IMR-90 (cell line): ENCODE measurements at regions not wholly inside any gene's neighbourhood (a gene's known extent, or its start where the extent isn't known, plus 50 kb on each side); places are given as distances from the start of the nearest gene placed in this dataset.

Source experiments
- ATAC-seq: fragments of 200-7000 bp; cut with Tn5 transposase; 2 replicates; pipeline ENCODE4 v1.9.1; 2020; ENCODE audit warnings: low read depth, mild to moderate bottlenecking, moderate library complexity
- BruUV-seq: library from RNA; stranded (reverse); fragments of 400-500 nt; replicated peaks from 2 replicates; lab custom pipeline; 2021; lab: Mats Ljungman, UMichigan
- CTCF ChIA-PET: fragments of 300-600 bp; formaldehyde crosslinking; extraction: SDS; loops from one replicate; lab custom pipeline; 2021; ENCODE audit warnings: antibody characterized with exemption; lab: Yijun Ruan, JAX
- POLR2A ChIA-PET: fragments of 300-600 bp; sonication (Branson Sonifier 250); formaldehyde crosslinking; loops from one replicate; lab custom pipeline; 2022; ENCODE audit warnings: antibody characterized with exemption; ENCODE audit not compliant: unreplicated experiment; lab: Charles Lee
- DNase-seq: peaks from one replicate; pipeline ENCODE4 v3.0.0; 2013
- H2AFZ ChIP-seq: replicated peaks from 2 replicates; pipeline ENCODE3; 2013; ENCODE audit warnings: low read length, mild to moderate bottlenecking; ENCODE audit not compliant: poor library complexity
- H2AK5ac ChIP-seq: 2 replicates; pipeline ENCODE4 v1.6.1; 2013; ENCODE audit warnings: low read depth, low read length, inconsistent platforms
- H2AK9ac ChIP-seq: replicated peaks from 2 replicates; pipeline ENCODE3; 2013; ENCODE audit warnings: mild to moderate bottlenecking, low read depth, low read length, moderate library complexity; ENCODE audit not compliant: poor library complexity
- H2BK120ac ChIP-seq: 2 replicates; pipeline ENCODE4 v1.6.1; 2013; ENCODE audit warnings: low read depth, low read length, inconsistent platforms
- H2BK15ac ChIP-seq: 3 replicates; pipeline ENCODE4 v1.6.1; 2013; ENCODE audit warnings: low read depth, low read length, inconsistent platforms
- H2BK20ac ChIP-seq: 2 replicates; pipeline ENCODE4 v1.6.1; 2013; ENCODE audit warnings: low read depth, mild to moderate bottlenecking, inconsistent platforms, low read length, moderate library complexity
- H2BK5ac ChIP-seq: 2 replicates; pipeline ENCODE4 v1.6.1; 2013; ENCODE audit warnings: mild to moderate bottlenecking, low read depth, low read length, inconsistent platforms; ENCODE audit not compliant: poor library complexity, severe bottlenecking
- H3K14ac ChIP-seq: replicated peaks from 2 replicates; pipeline ENCODE4 v1.6.1; 2013; ENCODE audit warnings: low read depth, low read length, inconsistent platforms
- H3K18ac ChIP-seq: 2 replicates; pipeline ENCODE4 v1.6.1; 2013; ENCODE audit warnings: low read depth, low read length, control low read depth
- H3K23ac ChIP-seq: 2 replicates; pipeline ENCODE4 v1.6.1; 2013; ENCODE audit warnings: low read depth, low read length, inconsistent platforms
- H3K27ac ChIP-seq: 2 replicates; pipeline ENCODE4 v1.5.1; 2013; ENCODE audit warnings: mild to moderate bottlenecking, control low read depth, low read length; ENCODE audit not compliant: insufficient read depth
- H3K27me3 ChIP-seq: 2 replicates; pipeline ENCODE4 v1.6.1; 2013; ENCODE audit warnings: low read length; ENCODE audit not compliant: control insufficient read depth, insufficient read depth
- H3K36me3 ChIP-seq: 2 replicates; pipeline ENCODE4 v1.6.1; 2013; ENCODE audit warnings: low read length, mixed read lengths; ENCODE audit not compliant: control insufficient read depth, insufficient read depth
- H3K4ac ChIP-seq: 2 replicates; pipeline ENCODE4 v1.6.1; 2013; ENCODE audit warnings: low read depth, low read length, inconsistent platforms
- H3K4me1 ChIP-seq: 2 replicates; pipeline ENCODE4 v1.6.1; 2013; ENCODE audit warnings: low read length, mixed read lengths; ENCODE audit not compliant: control insufficient read depth, insufficient read depth
- H3K4me2 ChIP-seq: 2 replicates; pipeline ENCODE4 v1.6.1; 2013; ENCODE audit warnings: low read depth, mild to moderate bottlenecking, control low read depth, low read length, moderate library complexity
- H3K4me3 ChIP-seq: 2 replicates; pipeline ENCODE4 v1.5.1; 2013; ENCODE audit warnings: low read depth, mild to moderate bottlenecking, control low read depth, low read length, moderate library complexity; ENCODE audit not compliant: insufficient read depth
- H3K56ac ChIP-seq: 2 replicates; pipeline ENCODE4 v1.6.1; 2013; ENCODE audit warnings: low read length, inconsistent platforms; ENCODE audit not compliant: insufficient read depth; ENCODE audit errors: extremely low read depth
- H3K79me1 ChIP-seq, 2 experiments: 2 replicates each; pipeline ENCODE4 v1.6.1; 2013; ENCODE audit warnings: low read length in 2 of 2, inconsistent platforms in 1 of 2, low read depth in 1 of 2
- H3K9ac ChIP-seq: 2 replicates; pipeline ENCODE4 v1.6.1; 2013; ENCODE audit warnings: low read depth, low read length, control low read depth
- H3K9me1 ChIP-seq: 2 replicates; pipeline ENCODE4 v1.6.1; 2013; ENCODE audit warnings: low read length, inconsistent platforms; ENCODE audit not compliant: insufficient read depth
- H3K9me3 ChIP-seq: 2 replicates; pipeline ENCODE4 v1.6.1; 2013; ENCODE audit warnings: low read length; ENCODE audit not compliant: control insufficient read depth, insufficient read depth
- H4K20me1 ChIP-seq: 2 replicates; pipeline ENCODE4 v1.6.1; 2013; ENCODE audit warnings: low read length, inconsistent platforms; ENCODE audit not compliant: insufficient read depth
- H4K5ac ChIP-seq: 2 replicates; pipeline ENCODE4 v1.6.1; 2013; ENCODE audit warnings: mild to moderate bottlenecking, low read depth, low read length, control low read depth
- H4K8ac ChIP-seq, 2 experiments: 2 replicates each; pipeline ENCODE4 v1.6.1; 2013; ENCODE audit warnings: low read depth in 2 of 2, low read length in 2 of 2, control low read depth in 1 of 2, inconsistent platforms in 1 of 2
- H4K91ac ChIP-seq: 2 replicates; pipeline ENCODE4 v1.6.1; 2013; ENCODE audit warnings: low read depth, low read length, inconsistent platforms; ENCODE audit not compliant: insufficient read depth
- CEBPB ChIP-seq: IDR thresholded peaks from 2 replicates; pipeline ENCODE4 v1.6.1; 2012; ENCODE audit warnings: low read depth, low read length, improper control_type of control experiment
- CHD1 ChIP-seq: IDR thresholded peaks from 2 replicates; pipeline ENCODE4 v1.6.1; 2012; ENCODE audit warnings: low read depth, low read length, improper control_type of control experiment
- CTCF ChIP-seq: conservative IDR thresholded peaks from 2 replicates; pipeline ENCODE4 v1.5.1; 2012; ENCODE audit warnings: mild to moderate bottlenecking, low read depth, low read length, improper control_type of control experiment
- FOS ChIP-seq: fragments of 150-350 bp; IDR thresholded peaks from 2 replicates; pipeline ENCODE4 v1.6.1; 2016; ENCODE audit warnings: low read depth, low read length
- MXI1 ChIP-seq: IDR thresholded peaks from 2 replicates; pipeline ENCODE4 v1.6.1; 2012; ENCODE audit warnings: low read depth, mild to moderate bottlenecking, low read length, moderate library complexity, borderline replicate concordance
- POLR2A ChIP-seq: IDR thresholded peaks from 2 replicates; pipeline ENCODE4 v1.6.1; 2012; ENCODE audit warnings: mild to moderate bottlenecking, low read depth, low read length
- RAD21 ChIP-seq: IDR thresholded peaks from 2 replicates; pipeline ENCODE4 v1.6.1; 2012; ENCODE audit warnings: low read length, improper control_type of control experiment
- WGBS, 2 experiments: methylation state at CpG; one replicate each; pipeline versions ENCODE4 v1.1.5 to v1.1.7; 2013; ENCODE audit warnings: missing lambda C conversion rate in 2 of 2; ENCODE audit not compliant: insufficient read length in 1 of 2; ENCODE audit errors: extremely low coverage in 2 of 2; 5-methylcytosine and 5-hydroxymethylcytosine counted together
- dilution Hi-C: fragments of 300-500 bp; cut with HindIII; formaldehyde crosslinking; loops from one replicate; pipeline ENCODE4 v1.14.3; 2018; ENCODE audit warnings: low sequenced_read_pairs; ENCODE audit not compliant: unreplicated experiment
- in situ Hi-C: fragments of 300-500 bp; cut with MboI; formaldehyde crosslinking; loops from 3 replicates; pipeline ENCODE4 v1.14.3; 2019; ENCODE audit warnings: low sequenced_read_pairs, inconsistent platforms, mixed read lengths
- intact Hi-C: fragments of 100-400 bp; cut with micrococcal nuclease; formaldehyde crosslinking; loops from 2 replicates; pipeline ENCODE4 v1.10.0; 2022

- dilution Hi-C loops, result no loop called here
- H2BK120ac ChIP-seq, result no peak overlapping the region
- H3K4me1 ChIP-seq, result no peaks in the 10 kb centered on the region
- no peak overlapping the region for H2BK15ac ChIP-seq
- no peak overlapping the region for H4K8ac ChIP-seq
- H3K36me3 ChIP-seq, result no peaks in the 10 kb centered on the region
- no peak overlapping the region for H3K4ac ChIP-seq
- no peak overlapping the region for H3K56ac ChIP-seq
- H3K14ac ChIP-seq, result no peak overlapping the region
- no peak overlapping the region for H3K4me3 ChIP-seq
- in situ Hi-C loops, result no loop called here
- H3K9me1 ChIP-seq, result no peaks in the 10 kb centered on the region
- intact Hi-C loops, result no loop called here
- no peaks in the 10 kb centered on the region for H3K79me1 ChIP-seq
- H3K9me3 ChIP-seq, result no peaks in the 10 kb centered on the region
- no peak overlapping the region for H2AK9ac ChIP-seq
- WGBS, 2 experiments, result 83% methylated on average over 4 of the region's 6 CpGs; no CpG with 5 or more reads in 1 of the 2 experiments
- H2BK20ac ChIP-seq, result no peak overlapping the region
- no peak overlapping the region for H3K23ac ChIP-seq
- no peak for TF ChIP-seq CTCF
- TF ChIP-seq MXI1, result no peak
- no peak for TF ChIP-seq CEBPB
- TF ChIP-seq RAD21, result no peak
- no peak for TF ChIP-seq CHD1
- no peak for TF ChIP-seq POLR2A
- no peak for TF ChIP-seq FOS
- H4K20me1 ChIP-seq, result no peaks in the 10 kb centered on the region
- H2AK5ac ChIP-seq, result no peak overlapping the region
- CTCF ChIA-PET, result interaction anchor here (0.9 kb wide), 1 partner anchor 143 kb away, joined by 3 read pairs; no protein-coding TSS in a partner anchor
- no peak for ATAC-seq
- H3K27me3 ChIP-seq, result no peaks in the 10 kb centered on the region; the same call in 1 of the 2 replicates
- H3K27ac ChIP-seq, result no peak overlapping the region
- BruUV-seq, result no TSS peak
- DNase-seq, result no peak
- no peak overlapping the region for H2BK5ac ChIP-seq
- H3K9ac ChIP-seq, result no peak overlapping the region
- H4K5ac ChIP-seq, result no peak overlapping the region
- H4K91ac ChIP-seq, result no peak overlapping the region
- H2AFZ ChIP-seq, result no peak overlapping the region
- POLR2A ChIA-PET, result no interaction called here
- no peak overlapping the region for H3K18ac ChIP-seq
- no peak overlapping the region for H3K4me2 ChIP-seq
Measured at GRCh38 chr4:20050768-20051167, 200.9 kb upstream of the SLIT2 start.
